ENCODE measurements at regions not wholly inside any gene's neighbourhood (a gene's known extent, or its start where the extent isn't known, plus 50 kb on each side); places are given as distances from the start of the nearest gene placed in this dataset.

DNA sequence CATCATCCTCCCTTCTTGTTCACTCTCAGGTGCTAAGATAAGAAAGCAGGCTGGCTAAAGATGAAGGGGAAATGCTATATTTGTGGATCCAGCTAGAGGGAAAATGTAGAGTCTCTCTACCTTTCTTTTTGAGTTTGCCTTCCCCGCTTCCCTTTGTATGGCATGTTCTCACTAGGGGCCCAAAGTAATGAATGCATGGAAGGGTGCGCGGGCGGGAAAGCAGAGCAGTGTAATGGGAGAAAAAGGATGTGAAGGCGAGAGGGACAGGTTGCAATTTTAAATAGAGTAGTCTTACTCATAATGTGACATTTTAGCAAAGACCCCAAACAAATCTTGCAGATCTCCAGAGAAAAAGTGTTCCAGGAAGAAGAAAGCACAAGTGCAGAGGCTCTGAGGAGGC is 105.1 kb upstream of the ATP1B1 start:
- TF ChIP-seq POLR2A (IDR thresholded peaks at IDR 0.05; ENCODE audit: low read length) (no peak), GATA1 (IDR thresholded peaks at IDR 0.05; ENCODE audit: low read depth, low read length) (no peak)
